ENCODE measurements at regions not wholly inside any gene's neighbourhood (a gene's known extent, or its start where the extent isn't known, plus 50 kb on each side); places are given as distances from the start of the nearest gene placed in this dataset.
"Not testable (repeated sequence)": the region's sequence is repeated elsewhere in the genome, so short reads cannot be mapped to it uniquely, and the experiment has no call there.

DNA sequence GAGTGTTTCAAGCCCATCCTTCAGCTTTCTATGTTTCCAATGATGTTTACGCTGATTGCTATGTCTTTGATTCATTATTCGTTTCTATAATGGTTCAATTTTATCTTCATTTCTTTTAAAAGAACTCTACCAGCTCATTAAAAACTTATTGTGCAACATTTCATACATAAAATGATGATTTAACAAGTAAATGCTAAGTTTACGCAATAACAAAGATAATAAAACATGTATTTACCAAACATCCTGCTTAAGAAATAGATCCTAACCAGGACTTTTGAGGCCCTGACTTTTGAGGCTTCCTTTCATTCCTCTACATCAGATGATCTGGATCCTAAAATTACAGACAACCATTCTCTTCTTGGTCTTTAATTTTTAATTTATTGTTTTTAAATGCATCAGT is 86.5 kb upstream of the DLGAP1 start:
- H3K4me1 ChIP-seq, result no peaks in the 10 kb centered on the region
- H3K27ac ChIP-seq, result no peak overlapping the region
- intact Hi-C loops (cut with DNase I), result no loop called here
- peaks cover 0 to 34% (median 13%) of the 10 kb centered on the region in 12 donors for H3K9me3 ChIP-seq
- 76 to 86% (median 83%) methylated on average over 3 of the region's 3 CpGs for WGBS, 4 donors
- TF ChIP-seq POLR2A (IDR thresholded peaks at IDR 0.05), result no peak
- TF ChIP-seq, protein P1, sequence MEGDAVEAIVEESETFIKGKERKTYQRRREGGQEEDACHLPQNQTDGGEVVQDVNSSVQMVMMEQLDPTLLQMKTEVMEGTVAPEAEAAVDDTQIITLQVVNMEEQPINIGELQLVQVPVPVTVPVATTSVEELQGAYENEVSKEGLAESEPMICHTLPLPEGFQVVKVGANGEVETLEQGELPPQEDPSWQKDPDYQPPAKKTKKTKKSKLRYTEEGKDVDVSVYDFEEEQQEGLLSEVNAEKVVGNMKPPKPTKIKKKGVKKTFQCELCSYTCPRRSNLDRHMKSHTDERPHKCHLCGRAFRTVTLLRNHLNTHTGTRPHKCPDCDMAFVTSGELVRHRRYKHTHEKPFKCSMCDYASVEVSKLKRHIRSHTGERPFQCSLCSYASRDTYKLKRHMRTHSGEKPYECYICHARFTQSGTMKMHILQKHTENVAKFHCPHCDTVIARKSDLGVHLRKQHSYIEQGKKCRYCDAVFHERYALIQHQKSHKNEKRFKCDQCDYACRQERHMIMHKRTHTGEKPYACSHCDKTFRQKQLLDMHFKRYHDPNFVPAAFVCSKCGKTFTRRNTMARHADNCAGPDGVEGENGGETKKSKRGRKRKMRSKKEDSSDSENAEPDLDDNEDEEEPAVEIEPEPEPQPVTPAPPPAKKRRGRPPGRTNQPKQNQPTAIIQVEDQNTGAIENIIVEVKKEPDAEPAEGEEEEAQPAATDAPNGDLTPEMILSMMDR (IDR thresholded peaks at IDR 0.05), result no peak
- H3K4me3 ChIP-seq, result no peak overlapping the region
- ATAC-seq (no peak), DNase-seq (no peak)
- no peaks in the 10 kb centered on the region for H3K36me3 ChIP-seq
- no peaks in the 10 kb centered on the region for H3K27me3 ChIP-seq

DNA sequence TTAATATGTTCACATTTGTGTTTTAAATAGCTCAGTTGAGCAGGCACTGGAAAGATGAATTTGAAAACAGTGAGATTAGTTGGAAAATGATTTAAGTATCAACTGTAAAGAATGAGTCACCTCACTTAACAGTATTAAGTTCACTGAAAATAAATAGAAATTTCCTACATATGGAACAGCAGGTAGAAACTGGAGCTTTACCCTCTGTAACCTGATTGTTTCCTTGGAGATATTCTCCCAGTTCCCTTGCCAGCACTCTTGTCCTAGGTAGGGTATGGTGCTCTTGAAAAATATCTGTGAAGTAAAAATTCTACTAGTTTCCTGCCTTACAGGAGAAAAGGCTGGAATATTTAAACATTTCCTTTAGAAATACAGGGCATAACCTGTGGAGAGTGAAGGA is 81.3 kb upstream of the DLGAP1 start:
- H3K27ac ChIP-seq, result no peak overlapping the region
- no peak for ATAC-seq
- no peaks in the 10 kb centered on the region for H3K4me1 ChIP-seq
- intact Hi-C loops (cut with DNase I), result no loop called here
- no peaks in the 10 kb centered on the region for H3K36me3 ChIP-seq
- no peak overlapping the region for H3K4me3 ChIP-seq
- peaks cover 0 to 46% (median 25%) of the 10 kb centered on the region in 12 donors for H3K9me3 ChIP-seq
- TF ChIP-seq, protein P1 (IDR thresholded peaks at IDR 0.05), result no peak
- TF ChIP-seq POLR2A (IDR thresholded peaks at IDR 0.05), result no peak
- H3K27me3 ChIP-seq, result no peaks in the 10 kb centered on the region
- DNase-seq, result no peak

GRCh38 chr18:4528405-4528804 is 73.3 kb upstream of the DLGAP1 start:
- H3K27me3 ChIP-seq, result no peaks in the 10 kb centered on the region
- no peak overlapping the region for H3K4me3 ChIP-seq
- intact Hi-C loops (cut with DNase I), result no loop called here
- ATAC-seq, result no peak
- H3K4me1 ChIP-seq, result no peaks in the 10 kb centered on the region
- H3K9me3 ChIP-seq, result peaks cover 0 to 27% (median 12%) of the 10 kb centered on the region in 12 donors
- H3K36me3 ChIP-seq, result no peaks in the 10 kb centered on the region
- TF ChIP-seq POLR2A (IDR thresholded peaks at IDR 0.05), result no peak
- TF ChIP-seq, protein P1 (IDR thresholded peaks at IDR 0.05), result no peak
- DNase-seq, result no peak
- no peak overlapping the region for H3K27ac ChIP-seq

DNA sequence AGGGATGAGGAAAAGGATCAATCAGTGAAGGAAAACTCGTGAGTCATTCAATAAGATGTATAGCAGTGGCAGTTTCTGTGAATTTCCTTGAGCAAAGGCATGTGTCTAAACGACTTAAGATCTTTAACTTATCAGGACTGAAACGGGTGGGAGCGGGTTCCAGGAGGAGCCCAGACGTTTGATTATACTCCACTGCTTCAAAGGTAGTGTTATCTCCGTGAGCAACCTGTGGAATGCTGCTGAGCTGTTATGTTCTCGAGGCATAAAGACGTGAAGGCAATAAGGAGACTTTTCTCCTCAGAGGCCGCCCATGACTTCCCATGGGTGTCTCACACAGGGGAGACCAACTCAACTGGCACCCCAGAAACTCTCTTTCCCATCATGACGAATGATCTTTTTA is 72.7 kb upstream of the DLGAP1 start:
- WGBS, 4 donors, result 21 to 31% (median 27%) methylated on average over 10 of the region's 10 CpGs
- H3K27ac ChIP-seq; intact Hi-C loops (cut with DNase I); DNase-seq; H3K4me3 ChIP-seq; H3K27me3 ChIP-seq; ATAC-seq; H3K4me1 ChIP-seq; H3K36me3 ChIP-seq: not testable (repeated sequence)
- H3K9me3 ChIP-seq, result peaks cover 0 to 25% (median 7%) of the 10 kb centered on the region in 12 donors

DNA sequence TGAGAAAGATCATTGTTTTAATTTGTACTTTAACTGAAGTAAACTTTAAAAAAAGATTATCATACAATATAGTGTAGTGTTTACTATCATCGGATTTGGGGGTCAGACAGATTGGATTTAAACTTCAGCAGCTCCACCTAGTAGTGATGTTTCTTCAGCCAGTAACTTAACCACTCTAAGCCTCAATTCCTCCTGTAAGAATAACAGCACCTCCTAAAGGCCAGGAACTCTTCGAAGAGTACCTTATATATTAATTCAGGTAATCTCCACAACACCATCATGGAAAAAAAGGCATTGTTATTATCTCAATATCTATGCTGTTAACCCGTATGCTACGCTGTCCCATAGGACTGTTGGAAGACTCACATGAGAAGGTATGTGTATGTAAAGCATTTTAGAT is 69.0 kb upstream of the DLGAP1 start:
- intact Hi-C loops (cut with DNase I), result no loop called here
- TF ChIP-seq, protein P1 (IDR thresholded peaks at IDR 0.05), result no peak
- TF ChIP-seq POLR2A (IDR thresholded peaks at IDR 0.05), result no peak
- peaks cover 0 to 15% (median 0%) of the 10 kb centered on the region in 12 donors for H3K9me3 ChIP-seq
- H3K4me1 ChIP-seq, result no peaks in the 10 kb centered on the region
- WGBS, 4 donors, result 58 to 71% (median 66%) methylated on average over 4 of the region's 4 CpGs
- ATAC-seq (no peak), DNase-seq (no peak)
- H3K36me3 ChIP-seq, result no peaks in the 10 kb centered on the region
- no peaks in the 10 kb centered on the region for H3K27me3 ChIP-seq
- no peak overlapping the region for H3K4me3 ChIP-seq
- H3K27ac ChIP-seq, result no peak overlapping the region
